ENCODE measurements at regions not wholly inside any gene's neighbourhood (a gene's known extent, or its start where the extent isn't known, plus 50 kb on each side); places are given as distances from the start of the nearest gene placed in this dataset.

DNA sequence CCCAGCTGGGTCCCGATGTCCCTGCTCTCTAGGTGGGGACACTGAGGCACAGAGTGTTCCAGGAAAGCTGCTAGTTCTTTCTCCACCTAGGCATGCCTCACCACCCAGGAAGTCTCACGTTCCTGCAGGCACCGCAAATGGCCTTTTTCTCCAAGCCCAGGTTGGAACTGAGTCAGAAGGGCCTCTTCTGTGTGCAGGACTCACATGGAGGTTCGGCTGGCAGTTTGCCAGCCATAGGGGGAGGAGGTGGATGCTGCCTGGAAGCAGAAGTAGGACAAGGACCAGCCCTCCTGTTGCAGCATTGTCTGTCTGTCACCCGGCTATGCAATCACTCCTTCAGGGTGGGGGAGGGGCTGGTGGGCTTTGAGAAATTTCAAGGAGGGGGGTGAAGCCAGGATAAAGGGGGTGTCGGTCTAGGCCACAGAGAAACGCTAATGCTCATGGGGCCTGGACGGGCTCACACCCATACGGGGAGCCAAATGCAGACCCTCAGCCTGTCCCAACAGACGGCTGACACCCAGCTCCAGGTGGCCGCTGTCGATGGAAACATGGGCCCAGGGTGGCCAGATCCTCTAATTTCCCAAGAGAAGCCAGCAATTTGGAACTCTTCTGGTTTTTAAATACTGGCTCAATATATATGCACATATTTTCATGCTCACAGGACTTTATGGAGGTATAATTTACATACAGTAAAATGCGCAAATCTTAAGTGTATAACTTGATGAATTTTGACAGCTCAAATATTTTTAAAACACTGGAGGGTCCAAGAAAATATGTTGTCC is 120.5 kb downstream of the PHETA1 start (continued):
- TF ChIP-seq, protein P1, sequence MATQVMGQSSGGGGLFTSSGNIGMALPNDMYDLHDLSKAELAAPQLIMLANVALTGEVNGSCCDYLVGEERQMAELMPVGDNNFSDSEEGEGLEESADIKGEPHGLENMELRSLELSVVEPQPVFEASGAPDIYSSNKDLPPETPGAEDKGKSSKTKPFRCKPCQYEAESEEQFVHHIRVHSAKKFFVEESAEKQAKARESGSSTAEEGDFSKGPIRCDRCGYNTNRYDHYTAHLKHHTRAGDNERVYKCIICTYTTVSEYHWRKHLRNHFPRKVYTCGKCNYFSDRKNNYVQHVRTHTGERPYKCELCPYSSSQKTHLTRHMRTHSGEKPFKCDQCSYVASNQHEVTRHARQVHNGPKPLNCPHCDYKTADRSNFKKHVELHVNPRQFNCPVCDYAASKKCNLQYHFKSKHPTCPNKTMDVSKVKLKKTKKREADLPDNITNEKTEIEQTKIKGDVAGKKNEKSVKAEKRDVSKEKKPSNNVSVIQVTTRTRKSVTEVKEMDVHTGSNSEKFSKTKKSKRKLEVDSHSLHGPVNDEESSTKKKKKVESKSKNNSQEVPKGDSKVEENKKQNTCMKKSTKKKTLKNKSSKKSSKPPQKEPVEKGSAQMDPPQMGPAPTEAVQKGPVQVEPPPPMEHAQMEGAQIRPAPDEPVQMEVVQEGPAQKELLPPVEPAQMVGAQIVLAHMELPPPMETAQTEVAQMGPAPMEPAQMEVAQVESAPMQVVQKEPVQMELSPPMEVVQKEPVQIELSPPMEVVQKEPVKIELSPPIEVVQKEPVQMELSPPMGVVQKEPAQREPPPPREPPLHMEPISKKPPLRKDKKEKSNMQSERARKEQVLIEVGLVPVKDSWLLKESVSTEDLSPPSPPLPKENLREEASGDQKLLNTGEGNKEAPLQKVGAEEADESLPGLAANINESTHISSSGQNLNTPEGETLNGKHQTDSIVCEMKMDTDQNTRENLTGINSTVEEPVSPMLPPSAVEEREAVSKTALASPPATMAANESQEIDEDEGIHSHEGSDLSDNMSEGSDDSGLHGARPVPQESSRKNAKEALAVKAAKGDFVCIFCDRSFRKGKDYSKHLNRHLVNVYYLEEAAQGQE (IDR thresholded peaks at IDR 0.05; ENCODE audit: unreplicated experiment): no peak
- TF ChIP-seq POLR2AphosphoS5 (IDR thresholded peaks at IDR 0.05; ENCODE audit: low read depth) (no peak), CREB1 (CRISPR knock-in tag; IDR thresholded peaks at IDR 0.05; ENCODE audit: low read depth) (no peak), STAT1 (IDR thresholded peaks at IDR 0.05; ENCODE audit: unreplicated experiment) (no peak), ZNF114 (CRISPR knock-in tag; IDR thresholded peaks at IDR 0.05) (no peak), ETS1 (IDR thresholded peaks at IDR 0.05) (no peak), EZH2 (IDR thresholded peaks at IDR 0.05; ENCODE audit: low read depth, unreplicated experiment) (no peak), NANOG (IDR thresholded peaks at IDR 0.05; ENCODE audit: borderline replicate concordance) (no peak), JUNB (IDR thresholded peaks at IDR 0.05; ENCODE audit: unreplicated experiment) (no peak), CTCF (conservative IDR thresholded peaks at IDR 0.05; ENCODE audit: low read depth in 2 of 2) (no peak)

DNA sequence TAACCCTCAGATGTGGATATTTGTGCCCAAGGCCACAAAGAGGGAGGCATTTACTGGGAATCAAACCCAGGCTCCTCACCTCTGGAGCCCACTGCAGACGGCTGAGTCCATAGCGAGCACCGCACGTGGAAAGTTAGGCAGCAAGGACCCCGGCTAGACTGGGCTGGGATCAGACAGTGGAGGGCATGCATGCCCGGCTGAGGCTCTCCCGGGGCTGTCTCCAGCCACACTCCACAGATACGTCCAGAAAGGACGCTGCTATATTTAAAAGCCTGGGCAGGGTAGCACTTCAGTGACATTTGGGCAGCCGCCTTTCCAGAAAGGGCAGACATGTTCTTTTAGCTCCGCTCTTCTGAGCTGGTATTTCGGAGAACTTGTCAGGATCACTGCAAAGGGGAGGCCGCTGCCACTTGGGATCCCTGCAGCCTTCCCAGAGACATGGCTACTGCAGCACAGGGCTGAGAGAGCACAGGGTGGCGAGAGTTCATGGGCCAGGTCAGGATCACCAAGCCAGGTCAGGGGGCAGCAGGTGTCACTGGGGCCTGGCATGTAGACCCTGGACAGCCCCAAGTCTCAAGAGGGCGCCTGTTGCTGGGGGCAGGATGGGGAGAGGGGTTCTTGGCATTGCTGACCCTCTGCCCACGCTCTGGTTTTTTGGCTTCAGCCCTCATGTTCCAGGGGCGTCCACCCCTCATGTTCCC is 121.7 kb downstream of the PHETA1 start:
- no peaks in the 10 kb centered on the region for H3K79me2 ChIP-seq (replicated peaks; ENCODE audit: insufficient read depth)
- no peak overlapping the region for H2AFZ ChIP-seq
- no peak for ATAC-seq
- no peak overlapping the region for H3K4me2 ChIP-seq
- H3K27me3 Mint-ChIP-seq (ENCODE audit: insufficient read depth, low read depth, poor library complexity): no peaks in the 10 kb centered on the region
- no peak overlapping the region for H3K4me3 ChIP-seq
- no peaks in the 10 kb centered on the region for H3K27me3 ChIP-seq (ENCODE audit: insufficient read depth)
- H3K9me2 ChIP-seq (ENCODE audit: insufficient read depth): no peaks in the 10 kb centered on the region
- H3K4me1 Mint-ChIP-seq: peaks cover 10% of the 10 kb centered on the region; the same call in 2 of the 3 replicates
- peaks cover 5% of the 10 kb centered on the region; the same call in 1 of the 3 replicates for H3K36me3 Mint-ChIP-seq (ENCODE audit: low read depth)
- H3K27ac ChIP-seq (ENCODE audit: low read depth): no peak overlapping the region
- no peaks in the 10 kb centered on the region for H3F3A ChIP-seq (replicated peaks; ENCODE audit: low read depth)
- H4K20me1 ChIP-seq (replicated peaks; ENCODE audit: insufficient read depth): peaks cover 2% of the 10 kb centered on the region; the same call in 1 of the 2 replicates
- no peaks in the 10 kb centered on the region for H3K36me3 ChIP-seq (ENCODE audit: insufficient read depth)
- no peak for DNase-seq (ENCODE audit: low spot score)
- no peak overlapping the region for H3K27ac Mint-ChIP-seq
- peaks cover 14% of the 10 kb centered on the region for H3K9me3 Mint-ChIP-seq
- H3K4me1 ChIP-seq (ENCODE audit: insufficient read depth): no peaks in the 10 kb centered on the region; the same call in 1 of the 2 replicates
- no peak overlapping the region for H3K4me3 Mint-ChIP-seq
- TF ChIP-seq STAT1 (IDR thresholded peaks at IDR 0.05; ENCODE audit: unreplicated experiment) (no peak), EZH2phosphoT487 (IDR thresholded peaks at IDR 0.05; ENCODE audit: unreplicated experiment) (no peak), ZNF331 (CRISPR knock-in tag; IDR thresholded peaks at IDR 0.05; ENCODE audit: low read depth) (no peak), CTCF (conservative IDR thresholded peaks at IDR 0.05; ENCODE audit: low read depth in 2 of 2) (no peak), POLR2AphosphoS5 (IDR thresholded peaks at IDR 0.05; ENCODE audit: low read depth) (no peak)
